Inflammatory macrophage (primary cell): ENCODE measurements at regions not wholly inside any gene's neighbourhood (a gene's known extent, or its start where the extent isn't known, plus 50 kb on each side); places are given as distances from the start of the nearest gene placed in this dataset.
"Not testable (repeated sequence)": the region's sequence is repeated elsewhere in the genome, so short reads cannot be mapped to it uniquely, and the experiment has no call there.

ENCODE experiments used
- DNase-seq, 2 donors: peaks; one replicate each; pipeline ENCODE4 v3.0.0-alpha.2; 2020 to 2022

GRCh38 chr2:183812091-183812490 lies 687.8 kb downstream of the NUP35 start:
- no peak for DNase-seq

DNA sequence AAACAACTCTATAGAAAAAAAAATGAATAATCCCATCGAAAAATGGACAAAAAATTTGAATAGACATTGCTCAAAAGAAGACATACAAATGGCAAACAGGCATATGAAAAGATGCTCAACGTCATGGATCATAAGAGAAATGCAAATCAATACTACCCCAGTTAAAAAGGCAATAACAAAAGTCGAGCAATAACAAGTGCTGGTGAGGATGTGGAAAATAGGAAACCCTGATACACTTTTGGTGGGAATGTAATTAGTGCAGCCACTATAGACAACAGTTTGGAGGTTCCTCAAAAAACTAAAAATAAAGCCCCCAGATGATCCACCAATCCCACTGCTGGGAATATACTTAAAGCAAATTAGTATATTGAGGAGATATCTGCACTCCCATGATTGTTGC lies 701.5 kb downstream of the NUP35 start:
- no peak for DNase-seq

DNA sequence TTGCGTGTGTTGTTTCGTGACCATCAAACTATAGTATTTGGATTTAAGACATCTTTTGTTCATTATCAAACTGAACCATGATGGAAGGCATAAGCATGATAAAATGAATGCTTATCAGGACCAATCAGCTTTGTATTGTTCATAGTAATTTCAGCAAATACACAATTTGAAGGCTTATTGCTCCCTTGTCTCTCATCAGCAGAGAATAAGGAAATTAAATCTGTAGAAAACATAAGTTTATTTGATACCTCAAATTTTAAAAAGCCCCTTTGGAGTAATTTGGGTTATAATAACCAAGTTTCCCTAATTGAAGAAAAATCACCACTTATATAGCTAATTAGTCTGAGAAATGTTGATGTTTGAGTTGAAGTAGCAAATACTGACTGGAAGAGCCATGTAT lies 705.7 kb downstream of the NUP35 start:
- no peak for DNase-seq

DNA sequence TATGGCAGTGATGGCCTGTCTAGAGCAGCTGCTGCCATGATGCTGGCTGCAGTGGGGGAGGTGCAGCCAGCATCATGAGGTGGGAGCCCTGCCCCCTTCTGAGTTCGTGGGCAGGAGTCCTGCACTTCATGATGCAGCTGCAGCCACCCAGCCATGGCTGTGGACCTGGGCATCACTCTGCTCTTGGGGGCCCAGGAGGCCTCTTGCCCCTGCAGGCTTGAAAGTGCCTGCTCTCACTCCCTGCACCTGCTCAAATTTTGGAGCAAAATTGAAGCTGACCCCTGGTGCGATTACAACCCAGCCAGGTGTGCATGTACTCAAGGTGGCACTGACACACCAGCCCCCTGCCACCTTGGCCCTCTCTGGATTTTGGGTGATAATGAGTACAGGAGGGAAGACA lies 712.9 kb downstream of the NUP35 start:
- no peak for DNase-seq

- no peak for DNase-seq
These were observed 714.1 kb downstream of the NUP35 start for GRCh38 chr2:183838295-183838694.

DNA sequence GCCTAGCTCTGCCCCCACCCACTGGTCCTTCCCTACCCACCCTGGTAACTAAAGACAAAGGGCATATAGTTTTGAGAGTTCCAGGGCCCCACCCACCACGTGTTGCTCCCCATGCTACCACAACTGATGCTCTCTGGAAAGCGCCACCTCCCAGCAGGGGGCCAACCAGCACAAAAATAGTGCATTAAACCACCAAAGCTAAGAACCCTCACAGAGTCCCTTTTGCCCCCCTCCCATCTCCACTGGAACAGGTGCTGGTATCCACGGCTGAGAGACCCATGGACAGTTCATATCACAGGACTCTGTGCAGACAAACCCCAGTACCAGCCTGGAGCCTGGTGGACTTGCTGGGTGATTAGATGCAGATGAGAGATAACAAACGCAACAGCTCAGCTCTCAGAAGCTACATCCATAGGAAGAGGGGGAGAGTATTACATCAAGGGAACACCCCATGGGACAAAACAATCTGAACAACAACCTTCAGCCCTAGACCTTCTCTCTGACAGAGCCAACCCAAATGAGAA lies 715.9 kb downstream of the NUP35 start:
- DNase-seq, result no peak

DNA sequence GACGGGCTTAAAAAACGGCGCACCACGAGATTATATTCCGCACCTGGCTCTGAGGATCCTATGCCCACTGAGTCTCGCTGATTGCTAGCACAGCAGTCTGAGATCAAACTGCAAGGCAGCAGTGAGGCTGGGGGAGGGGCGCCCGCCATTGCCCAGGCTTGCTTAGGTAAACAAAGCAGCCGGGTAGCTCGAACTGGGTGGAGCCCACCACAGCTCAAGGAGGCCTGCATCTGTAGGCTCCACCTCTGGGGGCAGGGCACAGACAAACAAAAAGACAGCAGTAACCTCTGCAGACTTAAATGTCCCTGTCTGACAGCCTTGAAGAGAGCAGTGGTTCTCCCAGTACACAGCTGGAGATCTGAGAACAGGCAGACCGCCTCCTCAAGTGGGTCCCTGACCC lies 725.6 kb downstream of the NUP35 start:
- not testable (repeated sequence) for DNase-seq

DNA sequence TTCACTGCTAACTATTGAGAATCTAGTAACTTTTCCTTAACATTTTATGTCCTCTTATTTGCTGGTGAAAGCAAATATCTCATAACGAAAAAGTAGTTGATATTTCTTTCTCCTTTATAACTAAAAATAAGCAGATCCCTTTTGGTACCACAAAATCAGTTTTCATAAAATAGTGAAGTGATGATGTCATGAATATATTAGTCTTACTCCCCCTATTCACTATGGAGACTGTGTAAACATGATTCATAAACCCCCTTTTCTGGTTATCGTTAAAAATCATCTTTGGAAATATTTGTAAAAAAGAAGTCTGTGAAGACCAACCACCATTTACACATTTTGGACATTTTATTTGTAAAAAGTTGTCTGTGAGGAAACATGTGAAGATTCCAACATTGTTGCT lies 734.9 kb downstream of the NUP35 start:
- DNase-seq, result no peak

DNA sequence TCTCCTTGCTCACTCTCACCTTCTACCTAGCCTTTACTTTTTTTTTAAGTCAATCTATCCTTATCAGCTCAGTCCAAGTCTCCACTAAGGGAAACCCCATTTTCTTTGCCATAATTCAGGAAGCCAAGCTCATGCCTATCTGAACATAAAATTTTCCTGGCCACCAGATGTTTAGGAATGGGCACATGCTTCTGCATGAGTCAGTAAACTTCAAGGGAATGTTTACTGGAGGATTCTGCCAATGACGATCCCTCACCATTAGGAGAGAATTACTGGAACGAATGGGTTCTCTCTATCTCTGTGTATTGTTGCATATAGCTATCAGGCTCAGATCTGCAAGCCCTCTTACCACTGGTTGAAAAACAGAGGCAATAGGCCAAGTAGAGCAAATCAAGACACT lies 731.7 kb upstream of the ZNF804A start:
- no peak for DNase-seq

DNA sequence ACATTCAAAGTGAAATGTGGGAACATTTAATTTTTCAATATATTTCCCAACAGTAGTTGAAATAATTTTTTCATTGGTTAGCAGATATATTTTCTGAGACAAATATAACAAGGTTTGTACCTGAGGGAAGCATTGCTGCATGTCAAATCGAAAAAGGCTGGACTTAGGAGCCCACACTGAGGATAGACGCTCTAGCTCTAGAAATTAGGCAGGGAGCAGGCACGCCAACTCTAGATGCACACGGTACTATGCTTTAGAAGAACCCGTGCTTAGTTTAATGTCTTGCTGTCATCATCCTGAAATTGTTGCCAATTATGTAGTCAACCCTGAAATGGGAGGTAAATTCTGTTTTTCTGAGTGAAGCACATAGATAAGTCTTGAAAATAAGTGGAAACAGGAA lies 731.1 kb upstream of the ZNF804A start:
- no peak for DNase-seq

DNA sequence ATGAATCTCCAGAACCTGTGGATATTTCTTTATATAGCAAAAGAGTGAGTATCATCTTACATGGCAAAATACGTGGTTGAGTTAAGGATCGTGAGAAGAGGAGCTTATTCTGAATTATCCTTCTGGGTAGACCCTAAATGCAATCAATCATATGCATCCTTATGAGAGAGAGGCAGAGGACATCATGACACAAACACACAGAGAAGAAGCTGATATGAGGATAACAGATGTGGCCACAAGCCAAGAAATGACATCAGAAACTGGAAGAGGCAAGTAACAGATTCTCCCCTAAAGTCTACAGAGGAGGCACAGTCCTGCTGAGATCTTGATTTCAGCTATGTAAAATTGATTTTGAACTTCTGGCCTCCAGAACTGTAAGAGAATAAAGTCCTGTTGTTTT lies 730.2 kb upstream of the ZNF804A start:
- no peak for DNase-seq

- no peak for DNase-seq
These were observed 729.6 kb upstream of the ZNF804A start for GRCh38 chr2:183868707-183869106.

DNA sequence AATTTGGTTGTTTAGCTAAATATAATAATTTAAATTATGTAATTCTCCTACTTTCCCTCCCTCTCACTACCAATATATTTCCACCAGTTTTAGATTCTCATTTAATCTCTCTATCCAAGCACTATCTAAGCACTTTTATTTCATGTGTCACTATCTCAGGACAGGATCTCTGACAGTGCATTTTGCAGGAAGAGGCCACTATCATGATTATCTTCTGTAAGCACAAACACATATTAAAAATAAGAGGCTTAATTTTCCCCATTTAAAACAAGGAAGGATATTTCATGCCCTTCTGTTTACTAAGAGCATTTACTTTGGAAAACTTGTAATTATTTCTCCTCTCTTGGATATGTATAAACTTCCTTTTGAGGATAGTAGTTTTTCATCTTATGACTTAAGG lies 726.2 kb upstream of the ZNF804A start:
- no peak for DNase-seq

DNA sequence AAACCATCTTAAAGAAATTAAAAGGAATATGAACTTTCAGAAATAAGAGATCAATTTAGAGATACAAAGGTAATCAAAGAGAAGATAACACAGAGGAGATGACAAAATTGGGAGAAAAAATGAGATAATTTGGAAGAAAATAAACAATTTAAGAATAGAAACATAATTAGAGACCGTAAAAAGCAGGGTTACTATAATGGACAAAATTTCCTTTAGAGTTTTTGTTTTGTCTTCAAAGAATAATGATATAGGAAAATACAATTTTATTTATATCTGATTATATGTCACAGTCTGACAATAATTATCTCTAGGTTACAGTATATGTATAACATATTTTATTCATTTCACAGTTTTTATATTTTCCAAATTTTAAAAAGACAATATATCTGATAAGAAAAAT lies 716.4 kb upstream of the ZNF804A start:
- DNase-seq, result no peak

- no peak for DNase-seq
These were observed 705.9 kb upstream of the ZNF804A start for GRCh38 chr2:183892315-183892941.

DNA sequence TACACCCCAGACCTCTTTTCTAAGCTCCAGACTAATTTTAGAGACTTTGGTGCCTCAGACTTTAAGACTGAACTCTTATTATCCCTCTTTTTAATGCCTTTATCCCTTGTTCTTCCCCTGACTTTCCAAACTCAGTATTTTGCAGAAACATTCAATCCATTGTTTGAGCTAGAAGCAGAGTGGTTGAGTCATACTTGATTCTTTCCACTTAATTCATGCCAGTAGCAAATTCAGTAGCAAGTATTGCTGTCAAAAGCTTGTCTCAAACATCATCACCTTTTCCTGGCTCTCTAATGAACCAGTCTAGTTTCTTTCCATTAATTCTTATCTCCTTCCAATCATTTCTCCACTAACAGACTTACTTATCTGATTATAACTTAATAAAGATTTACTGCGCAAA lies 699.7 kb upstream of the ZNF804A start:
- no peak for DNase-seq

- no peak for DNase-seq
These were observed 696.4 kb upstream of the ZNF804A start for GRCh38 chr2:183901931-183902330.

DNA sequence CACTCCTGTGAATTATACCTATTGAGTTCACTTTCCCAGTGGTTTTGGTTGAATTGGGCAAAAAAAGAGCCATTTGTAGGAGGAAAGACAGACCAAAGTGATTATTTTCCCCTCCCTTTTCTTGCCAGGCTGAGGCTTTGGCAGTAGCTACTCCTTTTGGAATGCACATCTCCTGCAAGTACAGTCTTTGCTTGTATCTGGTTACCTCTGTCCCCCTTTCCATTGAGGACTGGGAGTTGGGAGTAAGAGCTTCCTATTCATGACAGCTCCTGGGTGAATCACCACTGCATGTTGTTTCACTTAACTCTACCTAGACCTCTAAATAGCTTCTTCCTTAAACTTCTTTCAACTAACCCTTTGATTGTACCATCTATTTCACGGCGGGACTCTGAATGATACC lies 695.3 kb upstream of the ZNF804A start:
- no peak for DNase-seq

GRCh38 chr2:183916041-183916440 lies 682.3 kb upstream of the ZNF804A start:
- DNase-seq, result not testable (repeated sequence)

DNA sequence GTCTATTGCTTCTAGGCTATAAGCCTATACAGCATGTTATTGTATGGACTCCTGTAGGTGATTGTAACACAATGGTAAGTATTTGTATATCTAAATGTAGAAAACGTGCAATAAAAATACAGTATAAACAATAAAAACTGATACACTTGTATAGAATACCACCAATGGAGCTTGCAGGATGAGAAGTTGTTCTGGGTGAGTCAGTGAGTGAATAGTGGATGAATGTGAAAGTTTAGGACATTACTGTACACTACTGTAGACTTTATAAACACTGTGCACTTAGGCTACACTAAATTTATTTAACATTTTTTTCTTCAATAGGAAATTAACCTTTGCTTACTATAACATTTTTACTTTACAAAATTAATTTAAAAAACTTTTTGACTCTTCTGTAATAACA lies 679.2 kb upstream of the ZNF804A start:
- DNase-seq, result no peak

DNA sequence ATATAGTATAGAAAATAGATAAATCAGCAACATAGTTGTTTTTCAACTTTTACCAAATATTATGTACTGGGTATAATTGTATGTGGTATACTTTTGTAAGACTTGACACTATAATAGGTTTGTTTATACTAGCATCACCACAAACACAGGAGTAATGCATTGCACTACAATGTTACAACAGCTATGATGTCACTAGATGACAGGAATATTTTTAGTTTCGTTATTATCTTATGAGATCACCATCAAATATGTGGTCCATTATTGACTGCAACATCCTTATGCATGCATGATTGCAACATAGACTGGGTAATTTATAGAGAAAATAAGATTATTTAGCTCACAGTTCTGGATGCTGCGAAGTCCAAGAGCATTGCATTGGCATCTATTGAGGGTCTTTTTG lies 678.4 kb upstream of the ZNF804A start:
- no peak for DNase-seq

GRCh38 chr2:183925281-183925680 lies 673.0 kb upstream of the ZNF804A start:
- DNase-seq, result no peak

- no peak for DNase-seq
These were observed 671.9 kb upstream of the ZNF804A start for GRCh38 chr2:183926433-183926832.

DNA sequence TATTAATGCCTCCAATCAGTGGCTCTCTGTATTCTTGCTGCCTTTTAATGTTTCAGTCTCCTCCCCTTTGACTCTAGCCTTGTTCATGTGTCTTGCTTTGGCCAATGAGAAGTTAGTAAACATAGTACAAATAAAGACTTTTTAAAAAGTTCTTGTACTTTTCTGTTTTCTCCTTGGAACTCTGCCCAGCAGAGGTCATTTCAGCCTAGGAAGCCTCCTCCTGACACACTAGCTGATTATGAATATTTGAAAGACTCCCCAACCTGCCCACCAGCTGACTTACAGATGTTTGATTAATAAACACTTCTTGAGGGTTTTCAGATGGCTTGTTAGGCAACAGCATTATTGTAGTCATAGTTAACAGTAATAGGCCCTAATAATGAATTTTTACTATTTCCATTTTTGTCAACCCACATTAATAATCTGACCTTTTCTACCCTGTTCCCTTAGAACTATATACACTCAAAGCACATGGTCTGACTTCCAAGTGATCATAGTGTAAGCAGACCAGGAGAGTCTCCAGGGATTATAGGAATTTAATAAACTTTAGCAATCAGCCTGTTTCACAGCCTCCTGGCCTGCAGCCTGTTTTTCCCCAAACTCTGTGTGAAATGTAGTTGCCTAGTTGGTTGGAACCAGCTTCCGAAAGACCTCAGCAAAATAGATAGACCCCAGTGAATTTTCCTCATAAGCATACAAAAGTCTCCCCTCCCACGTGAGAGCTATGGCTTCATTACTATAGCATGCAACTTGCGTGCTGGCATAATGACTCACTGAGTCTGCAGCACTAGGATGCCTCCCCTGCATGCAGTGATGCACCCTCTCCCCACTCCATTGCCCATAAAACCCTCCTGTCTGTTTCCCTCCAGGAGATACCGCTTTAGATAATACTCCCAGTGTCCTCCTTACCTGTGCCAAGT lies 670.7 kb upstream of the ZNF804A start:
- DNase-seq, result no peak
